T-cell (primary cell): ENCODE measurements at regions not wholly inside any gene's neighbourhood (a gene's known extent, or its start where the extent isn't known, plus 50 kb on each side); places are given as distances from the start of the nearest gene placed in this dataset.

ENCODE experiments used
- ATAC-seq, 4 experiments: fragments of 200-7000 bp in 3 of 4; fragments of 150-1000 bp in 1 of 4; cut with Tn5 transposase; replicated peaks in 1 of 4; 1 replicate in 3 of 4; 2 replicates in 1 of 4; pipeline ENCODE4 v1.10.0; 2021; ENCODE audit warnings: moderate library complexity in 3 of 4, mild to moderate bottlenecking in 2 of 4, moderate number of reproducible peaks in 1 of 4
- CTCF ChIA-PET, 2 donors: fragments of 300-600 bp; sonication (Branson Sonifier 250); formaldehyde crosslinking; loops; one replicate each; lab custom pipeline; 2022; ENCODE audit warnings: antibody characterized with exemption in 2 of 2; lab: Charles Lee
- POLR2A ChIA-PET, 2 donors: fragments of 300-600 bp; sonication (Branson Sonifier 250); formaldehyde crosslinking; loops; one replicate each; lab custom pipeline; 2022; ENCODE audit warnings: antibody characterized with exemption in 2 of 2; lab: Charles Lee
- DNase-seq, 35 experiments: peaks; one replicate each; pipeline versions ENCODE4 v3.0.0 to v3.0.0-alpha.2; 2013 to 2023
- H3K27ac ChIP-seq: one replicate; pipeline ENCODE4 v1.5.1; 2013; ENCODE audit warnings: low read length
- H3K27me3 ChIP-seq, 2 experiments: replicated peaks in 1 of 2; 1 replicate in 1 of 2; 2 replicates in 1 of 2; pipeline versions ENCODE4 v1.6.1 to v1.7.0; 2013; ENCODE audit warnings: low read length in 1 of 2, mixed read lengths in 1 of 2; ENCODE audit not compliant: control insufficient read depth in 2 of 2, insufficient read depth in 2 of 2; ENCODE audit errors: extremely low read depth in 1 of 2
- H3K36me3 ChIP-seq, 2 donors: 1 replicate in 1 of 2; 2 replicates in 1 of 2; pipeline versions ENCODE4 v1.6.1 to v1.7.0; 2013; ENCODE audit warnings: low read length in 1 of 2; ENCODE audit not compliant: control insufficient read depth in 2 of 2, insufficient read depth in 1 of 2; ENCODE audit errors: extremely low read depth in 1 of 2
- H3K4me1 ChIP-seq, 2 experiments: 1 replicate in 1 of 2; 2 replicates in 1 of 2; pipeline versions ENCODE4 v1.6.1 to v1.7.0; 2013; ENCODE audit warnings: low read length in 2 of 2, mixed read lengths in 1 of 2; ENCODE audit not compliant: insufficient read depth in 2 of 2, control insufficient read depth in 1 of 2; ENCODE audit errors: extremely low read depth in 1 of 2
- H3K4me3 ChIP-seq, 2 donors: 1 replicate in 1 of 2; 2 replicates in 1 of 2; pipeline versions ENCODE4 v1.5.1 to v1.7.0; 2013; ENCODE audit warnings: mild to moderate bottlenecking in 2 of 2, low read length in 1 of 2, moderate library complexity in 1 of 2; ENCODE audit not compliant: control insufficient read depth in 1 of 2; ENCODE audit errors: extremely low read depth in 1 of 2
- H3K9me3 ChIP-seq: 2 replicates; pipeline ENCODE4 v1.7.0; 2013
- H3K27ac Mint-ChIP-seq, 2 donors: one replicate each; pipeline ENCODE4 v1.8.0; 2020 to 2021; ENCODE audit warnings: mild to moderate bottlenecking in 2 of 2, mixed read lengths in 2 of 2
- H3K27me3 Mint-ChIP-seq, 2 donors: one replicate each; pipeline ENCODE4 v1.8.0; 2021 to 2022; ENCODE audit warnings: mixed read lengths in 2 of 2
- H3K36me3 Mint-ChIP-seq: one replicate; pipeline ENCODE4 v1.8.0; 2021; ENCODE audit warnings: mixed read lengths
- H3K4me1 Mint-ChIP-seq, 3 donors: one replicate each; pipeline ENCODE4 v1.8.0; 2020 to 2022; ENCODE audit warnings: mixed read lengths in 3 of 3, mild to moderate bottlenecking in 1 of 3
- H3K4me3 Mint-ChIP-seq, 3 donors: one replicate each; pipeline ENCODE4 v1.8.0; 2020 to 2022; ENCODE audit warnings: mild to moderate bottlenecking in 3 of 3, mixed read lengths in 3 of 3, moderate library complexity in 3 of 3
- H3K9me3 Mint-ChIP-seq, 3 donors: one replicate each; pipeline ENCODE4 v1.8.0; 2020 to 2022; ENCODE audit warnings: mixed read lengths in 3 of 3
- WGBS: methylation state at CpG from one replicate; pipeline ENCODE4 v1.1.5; 2013; ENCODE audit warnings: missing lambda C conversion rate; ENCODE audit not compliant: insufficient coverage; 5-methylcytosine and 5-hydroxymethylcytosine counted together

DNA sequence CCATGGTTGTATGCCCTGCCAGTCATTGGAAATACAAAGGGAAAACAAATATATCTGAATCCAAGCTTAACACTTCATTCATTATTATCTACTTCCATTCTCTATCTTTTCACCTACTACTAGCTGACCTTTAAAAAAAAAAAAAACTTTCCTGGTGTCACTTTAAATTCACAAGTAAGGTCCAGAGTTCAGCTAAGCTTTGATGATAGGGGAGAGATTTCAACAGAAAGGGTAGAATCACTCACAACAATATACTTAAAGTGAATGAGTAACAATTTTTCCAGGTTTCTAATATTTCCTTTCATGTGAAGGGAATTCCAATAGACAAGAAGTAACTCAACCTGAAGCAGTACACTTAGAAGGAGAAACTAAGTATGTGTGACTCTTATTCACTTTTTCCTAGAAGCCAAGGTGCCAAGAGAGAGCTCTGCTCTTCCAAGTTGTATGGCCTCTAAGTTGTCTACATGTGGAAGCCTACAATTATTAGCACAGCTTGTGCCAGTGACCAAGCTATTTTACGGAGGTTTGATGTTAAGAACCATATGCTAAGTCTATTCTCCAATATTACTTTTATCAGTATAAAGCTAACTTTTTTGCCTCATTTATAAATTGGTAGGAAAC lies 371.7 kb downstream of the TENT5A start:
- Histone ChIP-seq H3K27me3 (no peaks in the 10 kb centered on the region), H3K4me1 (no peaks in the 10 kb centered on the region), H3K36me3 (no peaks in the 10 kb centered on the region), H3K27ac (no peak overlapping the region), H3K4me3 (no peak overlapping the region), H3K9me3 (no peaks in the 10 kb centered on the region)
- ChIA-PET POLR2A (no interaction called here), CTCF (no interaction called here)
- no peaks in the 10 kb centered on the region for H3K4me1 Mint-ChIP-seq
- H3K27me3 Mint-ChIP-seq = no peaks in the 10 kb centered on the region
- no peak overlapping the region for H3K27ac Mint-ChIP-seq
- ATAC-seq = no peak
- H3K9me3 Mint-ChIP-seq = peaks cover 4 to 16% (median 6%) of the 10 kb centered on the region in 3 donors
- no peak overlapping the region for H3K4me3 Mint-ChIP-seq
- WGBS = no CpG with 5 or more reads among the region's 1 CpG
- H3K36me3 Mint-ChIP-seq = no peaks in the 10 kb centered on the region
- no peak for DNase-seq

DNA sequence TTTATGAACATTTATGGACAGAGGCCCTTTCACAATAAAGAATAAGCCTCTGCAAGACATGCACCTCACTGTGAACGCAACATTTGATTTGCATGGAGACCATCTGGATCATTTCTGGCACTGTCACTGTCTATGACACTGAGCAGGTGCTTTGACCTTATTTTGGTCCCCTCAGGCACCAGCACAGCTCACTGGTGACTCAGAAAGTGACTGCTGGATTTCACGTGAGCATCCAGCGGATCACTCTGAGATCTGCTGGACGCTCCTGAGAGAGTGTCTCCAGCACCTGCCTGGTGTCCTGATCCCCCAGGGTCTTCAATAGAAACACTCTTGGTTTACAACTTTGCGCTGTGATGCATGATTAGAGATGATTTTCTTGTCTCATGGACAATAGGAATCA lies 375.7 kb downstream of the TENT5A start:
- Mint-ChIP-seq H3K4me1 (no peaks in the 10 kb centered on the region), H3K27ac (no peak overlapping the region), H3K9me3 (peaks cover 0 to 12% (median 4%) of the 10 kb centered on the region in 3 donors), H3K36me3 (no peaks in the 10 kb centered on the region), H3K4me3 (no peak overlapping the region), H3K27me3 (no peaks in the 10 kb centered on the region)
- CTCF ChIA-PET = no interaction called here
- ATAC-seq = no peak
- 78% methylated on average over 5 of the region's 5 CpGs for whole genome bisulfite sequencing
- H3K4me3 ChIP-seq = no peak overlapping the region
- H3K36me3 ChIP-seq = no peaks in the 10 kb centered on the region
- POLR2A ChIA-PET = no interaction called here
- no peak overlapping the region for H3K27ac ChIP-seq
- H3K9me3 ChIP-seq = no peaks in the 10 kb centered on the region
- H3K27me3 ChIP-seq = no peaks in the 10 kb centered on the region
- DNase-seq = no peak
- no peaks in the 10 kb centered on the region for H3K4me1 ChIP-seq

- POLR2A ChIA-PET = no interaction called here
- no peak for DNase-seq
- no peaks in the 10 kb centered on the region for H3K27me3 Mint-ChIP-seq
- Histone ChIP-seq H3K9me3 (no peaks in the 10 kb centered on the region), H3K4me1 (no peaks in the 10 kb centered on the region), H3K27me3 (no peaks in the 10 kb centered on the region), H3K27ac (no peak overlapping the region), H3K4me3 (no peak overlapping the region), H3K36me3 (no peaks in the 10 kb centered on the region)
- WGBS = no CpG with 5 or more reads among the region's 1 CpG
- H3K4me1 Mint-ChIP-seq = no peaks in the 10 kb centered on the region
- H3K27ac Mint-ChIP-seq = no peak overlapping the region
- no peaks in the 10 kb centered on the region for H3K36me3 Mint-ChIP-seq
- H3K9me3 Mint-ChIP-seq = peaks cover 0 to 6% (median 0%) of the 10 kb centered on the region in 3 donors
- ATAC-seq = no peak
- no peak overlapping the region for H3K4me3 Mint-ChIP-seq
- CTCF ChIA-PET = no interaction called here
These were observed 379.1 kb downstream of the TENT5A start for GRCh38 chr6:81373414-81373813.

DNA sequence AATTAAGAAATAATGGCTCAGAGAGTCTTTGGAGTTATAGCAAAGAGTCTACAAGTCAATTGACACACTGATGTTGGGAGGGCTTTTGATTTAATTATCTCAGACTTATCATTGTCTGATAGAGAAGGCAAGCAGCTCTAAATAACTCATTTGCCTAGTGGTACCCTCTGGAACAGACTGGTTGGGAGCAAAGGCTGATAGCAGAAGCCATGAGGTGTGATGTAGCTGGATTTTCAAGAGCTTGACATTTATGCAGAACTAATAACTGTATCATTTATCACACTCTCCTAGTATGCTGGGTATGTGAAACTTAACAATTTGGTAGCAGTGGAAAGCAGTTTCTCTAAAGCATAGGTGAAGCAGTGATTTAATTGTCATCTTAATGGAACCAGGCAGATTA lies 380.6 kb downstream of the TENT5A start:
- Mint-ChIP-seq H3K27ac (no peak overlapping the region), H3K36me3 (no peaks in the 10 kb centered on the region), H3K9me3 (peaks cover 0 to 6% (median 0%) of the 10 kb centered on the region in 3 donors), H3K4me3 (no peak overlapping the region), H3K27me3 (no peaks in the 10 kb centered on the region), H3K4me1 (no peaks in the 10 kb centered on the region)
- Histone ChIP-seq H3K27ac (no peak overlapping the region), H3K9me3 (no peaks in the 10 kb centered on the region), H3K4me1 (no peaks in the 10 kb centered on the region), H3K36me3 (no peaks in the 10 kb centered on the region), H3K27me3 (no peaks in the 10 kb centered on the region), H3K4me3 (no peak overlapping the region)
- no peak for ATAC-seq
- no peak for DNase-seq
- POLR2A ChIA-PET = no interaction called here
- CTCF ChIA-PET = no interaction called here

GRCh38 chr6:81366972-81367371 lies 385.5 kb downstream of the TENT5A start:
- no peak overlapping the region for H3K4me3 ChIP-seq
- CTCF ChIA-PET = no interaction called here
- no peaks in the 10 kb centered on the region for H3K4me1 ChIP-seq
- no peaks in the 10 kb centered on the region for H3K36me3 ChIP-seq
- Mint-ChIP-seq H3K36me3 (no peaks in the 10 kb centered on the region), H3K27me3 (no peaks in the 10 kb centered on the region), H3K4me1 (no peaks in the 10 kb centered on the region), H3K27ac (no peak overlapping the region), H3K4me3 (no peak overlapping the region), H3K9me3 (no peaks in the 10 kb centered on the region)
- no peak for ATAC-seq
- H3K9me3 ChIP-seq = no peaks in the 10 kb centered on the region
- POLR2A ChIA-PET = no interaction called here
- no peak for DNase-seq
- WGBS = 17% methylated on average over 1 of the region's 3 CpGs
- H3K27ac ChIP-seq = no peak overlapping the region
- no peaks in the 10 kb centered on the region for H3K27me3 ChIP-seq

- H3K9me3 Mint-ChIP-seq = peaks cover 0 to 6% (median 5%) of the 10 kb centered on the region in 3 donors
- no peaks in the 10 kb centered on the region for H3K4me1 Mint-ChIP-seq
- no peak overlapping the region for H3K4me3 Mint-ChIP-seq
- Histone ChIP-seq H3K27ac (no peak overlapping the region), H3K36me3 (no peaks in the 10 kb centered on the region), H3K9me3 (no peaks in the 10 kb centered on the region), H3K27me3 (no peaks in the 10 kb centered on the region), H3K4me1 (no peaks in the 10 kb centered on the region), H3K4me3 (no peak overlapping the region)
- ChIA-PET CTCF (no interaction called here), POLR2A (no interaction called here)
- no peaks in the 10 kb centered on the region for H3K36me3 Mint-ChIP-seq
- no peak for DNase-seq
- H3K27ac Mint-ChIP-seq = no peak overlapping the region
- no peak for ATAC-seq
- H3K27me3 Mint-ChIP-seq = no peaks in the 10 kb centered on the region
- WGBS = no CpG with 5 or more reads among the region's 1 CpG
These were observed 390.2 kb downstream of the TENT5A start for GRCh38 chr6:81362246-81362645.

DNA sequence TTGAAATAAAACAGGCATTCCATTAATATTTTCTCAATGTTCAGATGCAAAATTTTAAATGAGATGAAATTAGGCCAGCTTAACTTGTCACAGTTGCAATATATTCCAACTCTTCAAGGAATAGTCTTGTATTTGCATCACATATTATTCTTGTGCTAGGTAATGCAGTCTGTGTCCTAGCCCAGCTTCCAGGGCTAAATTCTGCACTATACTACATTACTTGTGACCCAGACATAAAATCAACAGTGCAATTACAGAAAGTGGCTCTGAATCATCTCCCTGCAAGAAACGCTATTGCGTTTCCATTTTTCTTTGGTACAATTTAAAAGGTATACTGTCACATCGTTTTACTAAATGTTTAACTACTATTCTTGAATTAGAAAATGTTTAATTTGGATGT lies 399.2 kb downstream of the TENT5A start:
- Mint-ChIP-seq H3K27ac (no peak overlapping the region), H3K4me1 (no peaks in the 10 kb centered on the region), H3K4me3 (no peak overlapping the region), H3K9me3 (peaks cover under 1 to 7% (median 4%) of the 10 kb centered on the region in 3 donors), H3K27me3 (no peaks in the 10 kb centered on the region), H3K36me3 (no peaks in the 10 kb centered on the region)
- Histone ChIP-seq H3K27me3 (no peaks in the 10 kb centered on the region), H3K9me3 (no peaks in the 10 kb centered on the region), H3K36me3 (no peaks in the 10 kb centered on the region), H3K27ac (no peak overlapping the region), H3K4me1 (no peaks in the 10 kb centered on the region), H3K4me3 (no peak overlapping the region)
- ChIA-PET CTCF (no interaction called here), POLR2A (no interaction called here)
- ATAC-seq (no peak), DNase-seq (no peak)
- no CpG with 5 or more reads among the region's 3 CpGs for WGBS
